ENCODE measurements at regions not wholly inside any gene's neighbourhood (a gene's known extent, or its start where the extent isn't known, plus 50 kb on each side); places are given as distances from the start of the nearest gene placed in this dataset.

DNA sequence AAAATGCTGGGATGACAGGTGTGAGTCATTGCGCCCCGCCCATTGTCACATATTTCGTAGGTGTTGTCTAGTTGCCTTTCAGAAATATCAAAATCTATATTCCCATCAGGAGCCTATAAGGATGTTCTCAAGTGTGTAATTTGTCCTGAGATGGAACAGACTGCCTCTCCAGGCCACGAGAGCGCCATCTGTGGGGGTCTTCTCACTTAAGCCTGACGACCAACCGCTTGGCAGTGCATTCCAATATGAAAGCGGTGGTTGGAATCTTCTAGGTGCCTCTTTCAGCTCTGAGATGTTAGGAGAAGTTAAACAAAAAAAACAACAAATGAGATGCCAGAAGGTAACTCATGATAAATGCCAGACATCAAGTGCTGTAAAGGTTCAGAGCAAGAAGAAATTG is 488.5 kb downstream of the QKI start (continued):
- TF ChIP-seq, protein P1, sequence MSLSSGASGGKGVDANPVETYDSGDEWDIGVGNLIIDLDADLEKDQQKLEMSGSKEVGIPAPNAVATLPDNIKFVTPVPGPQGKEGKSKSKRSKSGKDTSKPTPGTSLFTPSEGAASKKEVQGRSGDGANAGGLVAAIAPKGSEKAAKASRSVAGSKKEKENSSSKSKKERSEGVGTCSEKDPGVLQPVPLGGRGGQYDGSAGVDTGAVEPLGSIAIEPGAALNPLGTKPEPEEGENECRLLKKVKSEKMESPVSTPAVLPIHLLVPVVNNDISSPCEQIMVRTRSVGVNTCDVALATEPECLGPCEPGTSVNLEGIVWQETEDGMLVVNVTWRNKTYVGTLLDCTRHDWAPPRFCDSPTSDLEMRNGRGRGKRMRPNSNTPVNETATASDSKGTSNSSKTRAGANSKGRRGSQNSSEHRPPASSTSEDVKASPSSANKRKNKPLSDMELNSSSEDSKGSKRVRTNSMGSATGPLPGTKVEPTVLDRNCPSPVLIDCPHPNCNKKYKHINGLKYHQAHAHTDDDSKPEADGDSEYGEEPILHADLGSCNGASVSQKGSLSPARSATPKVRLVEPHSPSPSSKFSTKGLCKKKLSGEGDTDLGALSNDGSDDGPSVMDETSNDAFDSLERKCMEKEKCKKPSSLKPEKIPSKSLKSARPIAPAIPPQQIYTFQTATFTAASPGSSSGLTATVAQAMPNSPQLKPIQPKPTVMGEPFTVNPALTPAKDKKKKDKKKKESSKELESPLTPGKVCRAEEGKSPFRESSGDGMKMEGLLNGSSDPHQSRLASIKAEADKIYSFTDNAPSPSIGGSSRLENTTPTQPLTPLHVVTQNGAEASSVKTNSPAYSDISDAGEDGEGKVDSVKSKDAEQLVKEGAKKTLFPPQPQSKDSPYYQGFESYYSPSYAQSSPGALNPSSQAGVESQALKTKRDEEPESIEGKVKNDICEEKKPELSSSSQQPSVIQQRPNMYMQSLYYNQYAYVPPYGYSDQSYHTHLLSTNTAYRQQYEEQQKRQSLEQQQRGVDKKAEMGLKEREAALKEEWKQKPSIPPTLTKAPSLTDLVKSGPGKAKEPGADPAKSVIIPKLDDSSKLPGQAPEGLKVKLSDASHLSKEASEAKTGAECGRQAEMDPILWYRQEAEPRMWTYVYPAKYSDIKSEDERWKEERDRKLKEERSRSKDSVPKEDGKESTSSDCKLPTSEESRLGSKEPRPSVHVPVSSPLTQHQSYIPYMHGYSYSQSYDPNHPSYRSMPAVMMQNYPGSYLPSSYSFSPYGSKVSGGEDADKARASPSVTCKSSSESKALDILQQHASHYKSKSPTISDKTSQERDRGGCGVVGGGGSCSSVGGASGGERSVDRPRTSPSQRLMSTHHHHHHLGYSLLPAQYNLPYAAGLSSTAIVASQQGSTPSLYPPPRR (CRISPR knock-in tag; IDR thresholded peaks at IDR 0.05; ENCODE audit: borderline replicate concordance): no peak
- TF ChIP-seq ZNF224 (CRISPR knock-in tag; IDR thresholded peaks at IDR 0.05): no peak
- no peak for TF ChIP-seq HNRNPH1 (optimal IDR thresholded peaks at IDR 0.05; ENCODE audit: low read depth, low read length)
- no peak for TF ChIP-seq ETV6 (IDR thresholded peaks at IDR 0.05; ENCODE audit: borderline replicate concordance in 1 of 2, low read depth in 2 of 2, low read length in 1 of 2)
- no peak for TF ChIP-seq ETV6 (CRISPR knock-in tag; IDR thresholded peaks at IDR 0.05; ENCODE audit: borderline replicate concordance)
- TF ChIP-seq SMC3 (conservative IDR thresholded peaks at IDR 0.05; ENCODE audit: insufficient read depth, low read depth, low read length): no peak
- TF ChIP-seq RAD21 (CRISPR knock-in tag; conservative IDR thresholded peaks at IDR 0.05 in 1 of 2, IDR thresholded peaks at IDR 0.05 in 1 of 2): 0 out of 4 replicates have a peak, but pooled peaks of 1 of the 2 experiments have one; percentile 8
- TF ChIP-seq MCM2 (IDR thresholded peaks at IDR 0.05; ENCODE audit: low read depth): no peak
- TF ChIP-seq MCM5 (IDR thresholded peaks at IDR 0.05; ENCODE audit: low read depth): no peak

Measured in K562 (cell line).